ENCODE measurements at regions not wholly inside any gene's neighbourhood (a gene's known extent, or its start where the extent isn't known, plus 50 kb on each side); places are given as distances from the start of the nearest gene placed in this dataset.

DNA sequence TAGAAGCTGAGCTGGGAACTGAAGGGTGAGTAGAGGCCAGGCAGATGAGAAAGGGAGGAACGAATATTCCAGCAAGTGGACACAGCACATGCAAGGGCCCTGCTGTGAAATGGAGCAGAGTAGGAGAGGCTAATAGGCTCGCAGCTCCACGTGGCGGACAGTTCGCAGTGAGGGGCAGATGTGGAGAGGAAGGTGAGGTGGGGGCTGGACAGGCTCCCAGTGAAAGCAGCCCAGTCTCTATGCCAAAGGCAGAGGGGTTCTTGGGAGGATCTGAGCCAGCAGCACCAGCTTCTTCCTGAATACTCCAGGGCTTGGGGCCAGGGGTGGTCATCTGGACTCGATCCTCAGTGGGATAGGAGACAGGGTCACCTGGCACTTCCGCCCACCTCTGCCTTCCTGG lies 81.0 kb downstream of the CEBPB start:
- no peak overlapping the region for H3K4me3 ChIP-seq (ENCODE audit: low read length)
- no peak for TF ChIP-seq EZH2phosphoT487 (IDR thresholded peaks at IDR 0.05; ENCODE audit: low read depth)
- TF ChIP-seq, protein P1, sequence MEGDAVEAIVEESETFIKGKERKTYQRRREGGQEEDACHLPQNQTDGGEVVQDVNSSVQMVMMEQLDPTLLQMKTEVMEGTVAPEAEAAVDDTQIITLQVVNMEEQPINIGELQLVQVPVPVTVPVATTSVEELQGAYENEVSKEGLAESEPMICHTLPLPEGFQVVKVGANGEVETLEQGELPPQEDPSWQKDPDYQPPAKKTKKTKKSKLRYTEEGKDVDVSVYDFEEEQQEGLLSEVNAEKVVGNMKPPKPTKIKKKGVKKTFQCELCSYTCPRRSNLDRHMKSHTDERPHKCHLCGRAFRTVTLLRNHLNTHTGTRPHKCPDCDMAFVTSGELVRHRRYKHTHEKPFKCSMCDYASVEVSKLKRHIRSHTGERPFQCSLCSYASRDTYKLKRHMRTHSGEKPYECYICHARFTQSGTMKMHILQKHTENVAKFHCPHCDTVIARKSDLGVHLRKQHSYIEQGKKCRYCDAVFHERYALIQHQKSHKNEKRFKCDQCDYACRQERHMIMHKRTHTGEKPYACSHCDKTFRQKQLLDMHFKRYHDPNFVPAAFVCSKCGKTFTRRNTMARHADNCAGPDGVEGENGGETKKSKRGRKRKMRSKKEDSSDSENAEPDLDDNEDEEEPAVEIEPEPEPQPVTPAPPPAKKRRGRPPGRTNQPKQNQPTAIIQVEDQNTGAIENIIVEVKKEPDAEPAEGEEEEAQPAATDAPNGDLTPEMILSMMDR (IDR thresholded peaks at IDR 0.05; ENCODE audit: low read depth, low read length): no peak
- H3K4me2 ChIP-seq (ENCODE audit: low read length): no peak overlapping the region
- peaks cover 23% of the 10 kb centered on the region for H3K27me3 ChIP-seq (ENCODE audit: low read depth, low read length)
- no peaks in the 10 kb centered on the region for H3K79me2 ChIP-seq (ENCODE audit: low read length)
- H3K27ac ChIP-seq (ENCODE audit: low read length): no peak overlapping the region
- peaks cover 13% of the 10 kb centered on the region for H3K4me1 ChIP-seq (ENCODE audit: low read length)
- no peak overlapping the region for H3K9ac ChIP-seq (ENCODE audit: low read length)
- H3K36me3 ChIP-seq (replicated peaks; ENCODE audit: low read depth, low read length): no peaks in the 10 kb centered on the region
- H2AFZ ChIP-seq (ENCODE audit: low read depth, low read length): no peak overlapping the region
- no peaks in the 10 kb centered on the region for H3K9me3 ChIP-seq (ENCODE audit: insufficient read depth, low read length)
- H4K20me1 ChIP-seq (ENCODE audit: insufficient read depth, low read length): no peaks in the 10 kb centered on the region

DNA sequence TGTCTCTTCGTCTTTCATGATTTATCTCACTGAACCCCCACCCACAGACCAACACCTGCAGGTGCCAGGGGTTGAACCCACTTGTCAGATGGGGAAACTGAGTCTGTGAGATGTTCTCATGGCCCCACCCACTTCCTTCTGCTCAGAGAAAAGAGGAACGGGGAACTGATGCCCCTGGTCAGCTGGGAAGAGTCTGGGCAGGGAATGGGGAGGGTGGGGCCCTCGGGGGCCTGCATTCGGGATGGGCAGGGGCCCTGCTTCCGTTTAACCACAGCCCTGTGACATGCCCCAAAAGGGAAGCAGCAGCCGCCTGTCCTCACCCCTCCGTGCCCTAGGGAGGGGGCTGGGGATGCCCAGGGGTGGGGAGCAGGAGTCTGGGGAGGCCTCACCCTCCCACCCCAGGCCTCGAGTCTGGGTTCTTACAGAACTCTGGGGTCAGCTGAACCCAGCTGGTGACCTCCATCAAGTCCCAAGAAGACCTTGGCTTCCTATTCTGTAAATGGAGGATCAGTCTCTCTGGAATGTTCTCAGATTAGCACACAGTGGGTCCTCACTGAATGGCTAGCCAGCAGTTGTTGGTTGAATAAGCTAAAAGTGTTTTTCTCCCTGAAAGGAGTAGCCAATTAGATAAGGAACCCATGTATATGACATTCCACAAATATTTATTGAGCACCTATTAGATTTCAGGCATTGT lies 81.5 kb downstream of the CEBPB start:
- Histone ChIP-seq H3K27ac (ENCODE audit: low read length) (no peak overlapping the region), H3K4me3 (ENCODE audit: low read length) (no peak overlapping the region), H3K9me3 (ENCODE audit: insufficient read depth, low read length) (no peaks in the 10 kb centered on the region), H3K27me3 (ENCODE audit: low read depth, low read length) (peaks cover 28% of the 10 kb centered on the region), H2AFZ (ENCODE audit: low read depth, low read length) (no peak overlapping the region), H3K79me2 (ENCODE audit: low read length) (no peaks in the 10 kb centered on the region), H3K9ac (ENCODE audit: low read length) (no peak overlapping the region), H4K20me1 (ENCODE audit: insufficient read depth, low read length) (no peaks in the 10 kb centered on the region), H3K4me1 (ENCODE audit: low read length) (peaks cover 16% of the 10 kb centered on the region), H3K36me3 (replicated peaks; ENCODE audit: low read depth, low read length) (no peaks in the 10 kb centered on the region), H3K4me2 (ENCODE audit: low read length) (no peak overlapping the region)
- TF ChIP-seq, protein P1 (IDR thresholded peaks at IDR 0.05; ENCODE audit: low read depth, low read length): no peak
- TF ChIP-seq EZH2phosphoT487 (IDR thresholded peaks at IDR 0.05; ENCODE audit: low read depth): no peak

DNA sequence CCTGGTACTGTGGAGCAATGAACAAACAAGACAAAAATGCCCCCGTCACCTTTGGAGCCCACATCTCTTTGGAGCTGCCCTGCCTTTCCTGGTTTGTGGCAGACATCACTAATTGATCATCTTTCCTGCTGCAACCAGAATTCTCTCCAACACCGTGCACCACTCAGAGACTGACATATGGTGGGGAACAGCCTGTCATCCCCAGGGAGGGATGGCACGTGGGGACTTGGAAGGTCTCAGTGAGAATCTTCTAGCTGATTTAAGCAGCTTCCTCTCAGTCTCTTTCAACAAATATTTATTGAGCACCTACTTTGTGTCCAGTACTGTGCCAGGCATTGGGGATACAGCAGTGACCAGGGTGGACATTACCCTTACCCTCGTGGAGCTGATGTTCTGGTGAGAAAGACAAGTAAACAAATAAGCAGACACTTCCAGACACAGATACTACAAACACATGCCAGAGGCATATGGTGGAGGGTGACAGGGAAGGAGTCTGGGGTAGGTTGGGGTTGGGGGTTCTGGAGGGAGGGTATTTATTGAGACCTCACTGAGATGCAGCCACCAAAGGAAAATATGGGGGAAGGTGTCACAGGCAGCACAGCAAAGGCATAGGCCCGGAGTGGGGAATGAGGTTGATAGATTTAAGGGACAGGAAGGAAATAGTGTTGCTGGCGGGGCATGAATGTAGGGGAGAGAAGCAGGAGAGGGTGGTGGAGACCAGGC lies 82.3 kb downstream of the CEBPB start:
- peaks cover 16% of the 10 kb centered on the region for H3K4me1 ChIP-seq (ENCODE audit: low read length)
- H3K36me3 ChIP-seq (replicated peaks; ENCODE audit: low read depth, low read length): no peaks in the 10 kb centered on the region
- H3K27ac ChIP-seq (ENCODE audit: low read length): no peak overlapping the region
- no peak overlapping the region for H2AFZ ChIP-seq (ENCODE audit: low read depth, low read length)
- H3K79me2 ChIP-seq (ENCODE audit: low read length): no peaks in the 10 kb centered on the region
- no peak overlapping the region for H3K4me2 ChIP-seq (ENCODE audit: low read length)
- no peak overlapping the region for H3K4me3 ChIP-seq (ENCODE audit: low read length)
- H3K27me3 ChIP-seq (ENCODE audit: low read depth, low read length): peaks cover 26% of the 10 kb centered on the region
- H4K20me1 ChIP-seq (ENCODE audit: insufficient read depth, low read length): no peaks in the 10 kb centered on the region
- no peaks in the 10 kb centered on the region for H3K9me3 ChIP-seq (ENCODE audit: insufficient read depth, low read length)
- TF ChIP-seq, protein P1 (IDR thresholded peaks at IDR 0.05; ENCODE audit: low read depth, low read length): no peak
- no peak for TF ChIP-seq EZH2phosphoT487 (IDR thresholded peaks at IDR 0.05; ENCODE audit: low read depth)
- H3K9ac ChIP-seq (ENCODE audit: low read length): no peak overlapping the region

DNA sequence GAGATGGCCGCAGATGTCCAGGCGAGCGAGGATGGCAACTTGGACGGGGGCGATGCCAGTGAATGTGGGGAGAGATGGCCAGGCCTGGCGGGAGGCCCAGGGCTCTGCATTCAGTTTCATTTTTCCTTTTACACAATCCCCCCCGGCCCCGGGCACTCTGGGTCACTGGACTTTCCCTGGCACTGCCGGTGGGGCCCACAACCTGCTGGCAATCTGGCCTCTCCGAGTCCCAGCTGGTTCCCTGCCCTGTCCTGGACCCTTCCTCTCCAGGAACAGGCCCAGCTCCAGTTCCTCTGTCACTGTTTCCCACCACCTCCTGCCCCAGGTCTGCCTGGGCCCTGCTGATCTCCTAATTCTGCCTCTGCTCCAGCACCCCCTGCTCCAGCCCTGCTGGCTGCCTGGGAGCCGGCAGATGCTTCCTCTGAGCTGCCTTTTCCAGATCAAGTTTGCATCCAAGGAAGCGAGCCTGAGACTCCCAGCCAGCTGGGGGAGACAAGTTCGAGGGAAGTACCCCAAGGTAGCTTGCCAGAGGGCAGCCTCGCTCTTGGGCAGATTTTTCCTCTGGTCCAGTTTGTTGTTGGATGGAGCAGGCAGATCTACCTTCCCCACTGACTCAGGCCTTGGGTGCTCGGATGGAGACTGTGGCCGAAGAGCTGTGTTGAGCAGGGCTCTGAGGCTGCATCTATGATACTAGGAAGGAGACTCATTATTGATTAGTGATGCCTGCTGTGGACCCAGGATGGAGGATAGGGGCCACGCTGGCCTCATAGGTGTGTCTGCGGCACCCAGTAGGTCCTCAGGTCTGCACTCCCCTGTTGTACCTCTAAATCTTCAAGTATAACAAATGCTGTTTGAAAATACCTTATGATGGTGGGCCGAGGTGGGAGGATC lies 83.2 kb downstream of the CEBPB start:
- Histone ChIP-seq H3K4me3 (ENCODE audit: low read length) (no peak overlapping the region), H4K20me1 (ENCODE audit: insufficient read depth, low read length) (no peaks in the 10 kb centered on the region), H2AFZ (ENCODE audit: low read depth, low read length) (no peak overlapping the region), H3K27me3 (ENCODE audit: low read depth, low read length) (peaks cover 26% of the 10 kb centered on the region), H3K4me2 (ENCODE audit: low read length) (no peak overlapping the region), H3K9me3 (ENCODE audit: insufficient read depth, low read length) (no peaks in the 10 kb centered on the region), H3K36me3 (replicated peaks; ENCODE audit: low read depth, low read length) (no peaks in the 10 kb centered on the region), H3K9ac (ENCODE audit: low read length) (no peak overlapping the region), H3K4me1 (ENCODE audit: low read length) (peaks cover 16% of the 10 kb centered on the region), H3K27ac (ENCODE audit: low read length) (no peak overlapping the region), H3K79me2 (ENCODE audit: low read length) (no peaks in the 10 kb centered on the region)
- TF ChIP-seq EZH2phosphoT487 (IDR thresholded peaks at IDR 0.05; ENCODE audit: low read depth): no peak
- TF ChIP-seq, protein P1 (IDR thresholded peaks at IDR 0.05; ENCODE audit: low read depth, low read length): no peak
